D341Med (cell line): ENCODE measurements at regions not wholly inside any gene's neighbourhood (a gene's known extent, or its start where the extent isn't known, plus 50 kb on each side); places are given as distances from the start of the nearest gene placed in this dataset.

ENCODE experiments used
- DNase-seq: peaks from one replicate; pipeline ENCODE4 v3.0.0; 2012; ENCODE audit warnings: low spot score

DNA sequence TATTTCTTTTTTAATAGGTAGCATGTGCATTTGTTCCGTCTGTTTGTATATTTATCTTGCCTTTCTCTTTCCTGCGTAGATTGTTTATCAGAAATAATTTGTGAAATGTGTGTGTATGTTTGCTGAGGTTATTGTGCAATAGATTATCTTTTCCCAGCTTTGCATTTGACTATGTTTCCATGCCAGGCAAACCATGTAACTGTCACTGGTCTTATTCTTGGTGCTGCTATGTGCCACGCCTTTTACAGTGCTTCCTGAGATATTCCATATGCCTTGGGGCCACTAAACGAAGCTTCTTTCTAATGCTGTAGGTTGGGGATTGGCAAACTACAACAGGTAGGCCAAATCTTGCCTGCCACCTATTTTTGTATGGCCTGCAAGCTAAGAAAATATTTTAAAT lies 598.8 kb downstream of the PLPP3 start:
- DNase-seq: no peak

DNA sequence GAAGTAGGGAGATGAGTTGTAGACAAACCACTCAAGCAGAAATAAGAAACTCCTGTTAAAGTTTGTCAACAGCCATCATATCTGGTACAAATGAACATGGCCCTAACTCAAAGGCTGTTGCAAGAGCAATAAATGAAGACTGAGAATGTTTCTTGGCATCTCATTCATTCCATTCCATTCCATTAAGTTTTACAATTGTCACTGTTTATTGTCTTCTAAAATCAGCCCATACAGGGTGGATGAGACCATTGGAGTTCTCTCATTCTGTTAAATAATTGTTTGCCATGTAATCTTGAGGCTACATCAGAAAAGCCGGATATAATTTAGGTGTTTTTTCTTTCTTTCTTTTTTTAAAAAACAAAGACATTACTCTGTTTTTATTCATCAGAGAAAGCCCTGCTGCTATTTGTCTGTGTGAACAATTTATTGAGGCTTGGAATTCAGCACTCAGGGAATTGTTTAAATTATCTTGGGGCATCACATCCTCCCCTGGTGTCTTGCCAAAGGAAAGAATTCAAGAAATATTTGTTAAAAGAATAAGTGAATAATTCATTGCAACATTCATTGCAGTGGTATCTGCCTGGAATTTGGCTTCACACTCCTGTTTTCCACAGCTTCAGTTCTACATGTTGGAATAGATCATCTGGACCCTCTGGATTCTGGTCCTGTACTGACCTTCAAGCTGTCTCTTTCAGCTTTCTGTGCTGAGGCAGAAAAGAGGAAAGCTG lies 604.5 kb downstream of the PLPP3 start:
- no peak for DNase-seq

- DNase-seq: no peak
Observed at GRCh38 chr1:55970526-55971110, 608.7 kb downstream of the PLPP3 start.

- no peak for DNase-seq
Observed at GRCh38 chr1:55969322-55969721, 610.0 kb downstream of the PLPP3 start.

GRCh38 chr1:55968661-55969060 lies 610.7 kb downstream of the PLPP3 start:
- DNase-seq: no peak

- no peak for DNase-seq
Observed at GRCh38 chr1:55965981-55966461, 613.3 kb downstream of the PLPP3 start.

- DNase-seq: no peak
Observed at GRCh38 chr1:55962472-55962871, 616.9 kb downstream of the PLPP3 start.

GRCh38 chr1:55959136-55959548 lies 620.2 kb downstream of the PLPP3 start:
- no peak for DNase-seq

DNA sequence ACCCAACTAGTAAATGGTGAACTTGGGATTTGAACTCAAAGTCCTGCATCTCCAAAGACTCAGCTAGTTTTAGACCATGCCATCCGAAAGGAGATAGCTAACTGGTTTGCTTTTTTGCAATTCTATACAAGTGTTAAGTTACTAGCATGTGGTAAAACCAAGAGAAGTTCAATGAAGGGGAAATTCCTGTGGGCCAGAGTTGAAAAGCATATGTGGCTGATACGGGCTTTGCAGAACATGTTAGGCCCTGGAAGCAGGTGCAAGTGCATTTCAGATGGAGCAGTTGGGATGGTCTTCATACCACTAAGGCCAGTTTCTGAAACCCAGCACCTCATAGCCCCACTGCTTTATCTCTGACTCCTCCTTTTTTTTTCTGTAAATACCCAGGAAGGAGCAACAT lies 620.9 kb downstream of the PLPP3 start:
- no peak for DNase-seq

- DNase-seq: no peak
Observed at GRCh38 chr1:55957276-55957675, 622.1 kb downstream of the PLPP3 start.

DNA sequence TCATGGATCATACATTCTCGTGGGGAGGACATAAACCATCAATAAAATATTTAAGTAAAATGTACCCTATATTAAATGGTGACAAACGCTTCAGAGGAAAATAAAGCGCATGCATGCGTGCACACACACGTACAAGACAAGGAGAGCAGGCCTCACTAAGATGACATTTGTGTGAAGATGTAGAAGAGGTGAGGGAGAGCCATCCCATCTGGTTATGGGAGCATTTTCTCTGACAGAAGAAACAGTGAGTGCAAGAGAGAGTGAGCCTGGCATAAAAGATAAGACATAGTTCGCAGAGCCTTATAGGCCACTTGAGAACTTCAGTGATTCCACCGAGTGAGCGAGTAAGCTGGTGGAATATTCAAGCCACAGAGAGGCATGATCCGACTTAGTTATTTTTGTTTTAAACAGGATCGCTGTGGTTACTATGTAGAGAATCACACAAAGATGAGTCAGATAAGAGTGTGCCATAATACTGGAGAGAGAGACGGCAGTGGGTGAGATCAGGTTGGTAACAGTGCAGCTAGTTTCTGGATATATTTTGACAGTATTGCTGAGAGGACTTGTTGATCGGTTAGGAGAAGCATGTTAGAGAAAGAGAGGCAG lies 624.2 kb downstream of the PLPP3 start:
- no peak for DNase-seq

GRCh38 chr1:55951291-55951690 lies 628.1 kb downstream of the PLPP3 start:
- DNase-seq: no peak

- DNase-seq: no peak
Observed at GRCh38 chr1:55947446-55947845, 631.9 kb downstream of the PLPP3 start.

GRCh38 chr1:55943721-55944435 lies 635.5 kb downstream of the PLPP3 start:
- no peak for DNase-seq

GRCh38 chr1:55943012-55943411 lies 636.4 kb downstream of the PLPP3 start:
- DNase-seq: no peak

DNA sequence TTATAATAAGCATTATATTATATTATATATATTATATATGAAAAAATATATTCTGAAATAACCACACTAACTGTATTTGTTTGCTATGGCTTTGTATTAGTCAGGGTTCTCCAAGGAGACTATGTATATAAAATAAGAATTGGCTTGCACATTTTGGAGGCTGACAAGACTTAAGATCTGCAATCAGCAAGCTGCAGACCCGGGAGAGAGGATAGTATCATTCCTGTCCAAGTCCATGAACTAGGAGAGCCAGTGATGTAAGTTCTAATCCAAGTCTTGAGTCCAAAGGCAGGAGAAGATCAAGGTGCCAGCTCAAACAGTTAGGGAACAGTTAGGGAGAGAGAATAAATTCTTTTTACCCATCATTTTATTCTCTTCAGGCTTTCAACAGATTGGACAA lies 639.5 kb downstream of the PLPP3 start:
- DNase-seq: no peak

DNA sequence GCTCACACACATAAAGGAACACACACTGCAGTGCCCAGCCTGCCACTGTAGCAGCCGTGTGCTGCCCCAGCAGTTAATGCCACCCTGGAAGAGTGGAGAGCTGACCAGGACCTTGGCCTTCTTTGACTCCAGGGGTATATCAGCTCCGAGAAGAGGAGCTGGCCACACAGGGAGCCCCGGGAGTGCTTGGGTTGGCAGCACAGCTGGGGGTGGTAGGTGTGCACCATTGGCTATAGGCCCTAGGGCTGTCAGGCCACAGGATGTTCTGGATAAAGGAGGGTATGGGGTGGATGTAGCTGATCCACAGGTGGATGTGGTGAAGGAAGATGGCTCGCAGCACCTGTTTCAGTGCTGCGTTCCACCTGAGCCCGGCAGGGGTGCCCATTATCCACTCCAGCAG lies 640.5 kb downstream of the PLPP3 start:
- DNase-seq: no peak

DNA sequence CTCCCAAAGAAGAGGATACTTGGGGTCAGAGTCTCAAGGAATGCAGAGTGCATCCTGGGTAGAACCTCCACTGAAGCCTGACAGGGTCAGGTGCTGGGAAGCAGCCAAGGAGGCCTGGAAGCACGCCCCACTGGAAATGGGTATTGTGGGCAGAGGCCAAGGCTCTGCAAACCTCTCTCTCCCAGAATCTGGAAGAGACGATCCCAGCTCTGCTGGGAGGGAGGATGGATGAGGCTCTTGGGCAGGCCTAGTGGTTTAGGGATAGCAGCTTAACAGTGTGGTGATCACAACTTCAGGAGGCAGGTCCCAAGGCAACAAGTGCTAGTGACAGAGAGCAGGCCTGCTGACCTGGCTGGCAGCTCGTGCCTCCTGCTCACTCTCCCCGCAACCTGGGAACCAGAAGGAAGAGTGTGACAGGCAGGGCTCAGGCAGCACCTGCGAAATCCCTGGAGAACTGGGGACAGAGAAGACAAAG lies 641.0 kb downstream of the PLPP3 start:
- no peak for DNase-seq

GRCh38 chr1:55937840-55938375 lies 641.5 kb downstream of the PLPP3 start:
- no peak for DNase-seq

DNA sequence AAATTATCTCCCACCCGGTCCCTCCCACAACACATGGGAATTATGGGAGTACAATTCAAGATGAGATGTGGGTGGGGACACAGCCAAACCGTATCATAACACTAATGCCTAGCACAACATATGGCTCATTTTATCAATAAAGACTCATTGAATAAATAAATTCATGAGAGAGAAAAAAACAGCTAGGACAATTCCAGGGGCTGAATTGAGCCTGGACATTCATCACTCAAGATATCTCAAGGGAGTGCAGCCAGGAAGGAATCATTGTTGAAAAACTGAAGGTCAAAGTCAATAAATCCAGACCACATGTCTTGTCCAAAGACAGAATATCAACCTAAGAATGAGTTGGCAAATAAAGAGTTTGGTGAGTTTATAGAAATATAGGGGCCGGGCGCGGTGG lies 644.1 kb downstream of the PLPP3 start:
- no peak for DNase-seq

DNA sequence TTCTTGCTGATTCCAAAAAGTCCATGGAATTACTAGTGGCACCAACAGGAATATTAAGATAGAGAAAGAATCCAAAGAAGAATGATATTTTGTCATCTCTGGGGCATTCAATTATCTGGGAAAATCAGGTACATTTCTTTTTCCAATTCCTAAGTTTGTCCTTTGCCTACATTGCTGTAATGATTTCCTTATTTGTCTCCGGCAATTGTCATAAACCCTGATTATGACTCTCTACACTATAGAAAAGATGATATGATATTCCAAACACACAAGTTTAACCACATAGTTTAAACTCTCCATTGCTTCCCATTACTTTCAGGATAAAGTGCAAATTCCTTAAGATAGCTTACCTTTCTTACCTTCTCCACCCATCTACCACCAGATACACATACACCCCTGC lies 647.0 kb downstream of the PLPP3 start:
- no peak for DNase-seq
